ENCODE measurements at regions not wholly inside any gene's neighbourhood (a gene's known extent, or its start where the extent isn't known, plus 50 kb on each side); places are given as distances from the start of the nearest gene placed in this dataset.
"Not testable (repeated sequence)": the region's sequence is repeated elsewhere in the genome, so short reads cannot be mapped to it uniquely, and the experiment has no call there.

GRCh38 chr12:84480803-84481202, 431.8 kb downstream of the SLC6A15 start:
- no peak for DNase-seq

DNA sequence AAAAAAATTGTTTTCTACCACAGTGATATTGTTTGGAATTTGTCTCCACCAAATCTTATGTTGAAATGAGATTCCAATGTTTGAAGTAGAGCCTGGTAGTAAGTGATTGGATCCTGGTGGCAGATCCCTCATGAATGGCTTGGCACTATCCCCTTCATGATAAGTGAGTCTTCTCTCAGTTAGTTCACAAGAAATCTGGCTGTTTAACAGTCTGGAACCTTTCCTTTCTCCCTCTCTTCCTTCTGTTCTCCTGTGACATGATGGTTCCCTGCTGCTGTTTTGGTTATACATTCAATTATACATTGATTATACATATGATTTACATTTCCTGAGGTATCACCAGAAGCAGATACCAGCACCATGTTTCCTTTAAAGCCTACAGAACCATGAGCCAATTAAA, 442.2 kb downstream of the SLC6A15 start:
- no peak for DNase-seq

- DNase-seq, result no peak
Measured at GRCh38 chr12:84464616-84465015, 448.0 kb downstream of the SLC6A15 start.

- no peak for DNase-seq
Measured at GRCh38 chr12:84463741-84464495, 448.7 kb downstream of the SLC6A15 start.

DNA sequence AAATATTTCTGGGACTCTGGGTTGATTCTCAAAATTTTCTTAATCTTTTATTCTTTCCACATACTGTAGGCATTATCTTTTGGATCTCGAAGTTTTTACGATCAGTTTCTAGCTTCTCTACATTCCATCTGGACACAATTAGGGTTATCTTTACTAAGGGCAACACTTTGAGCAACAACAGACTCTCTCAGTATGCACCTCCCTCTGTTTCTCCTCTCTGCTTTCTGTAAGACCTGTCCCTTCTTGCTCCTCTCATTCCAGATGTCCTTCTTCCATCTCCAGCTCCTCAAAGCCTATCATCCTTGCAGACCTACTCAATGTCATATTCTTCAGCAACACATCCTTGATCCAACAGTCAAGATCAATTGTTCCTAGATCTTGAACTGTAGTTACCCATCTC, 457.0 kb downstream of the SLC6A15 start:
- DNase-seq, result no peak

- not testable (repeated sequence) for DNase-seq
Measured at GRCh38 chr12:84446478-84446877, 466.1 kb downstream of the SLC6A15 start.

- no peak for DNase-seq
Measured at GRCh38 chr12:84436134-84436533, 476.5 kb downstream of the SLC6A15 start.

- DNase-seq, result no peak
Measured at GRCh38 chr12:84435682-84436081, 476.9 kb downstream of the SLC6A15 start.

DNA sequence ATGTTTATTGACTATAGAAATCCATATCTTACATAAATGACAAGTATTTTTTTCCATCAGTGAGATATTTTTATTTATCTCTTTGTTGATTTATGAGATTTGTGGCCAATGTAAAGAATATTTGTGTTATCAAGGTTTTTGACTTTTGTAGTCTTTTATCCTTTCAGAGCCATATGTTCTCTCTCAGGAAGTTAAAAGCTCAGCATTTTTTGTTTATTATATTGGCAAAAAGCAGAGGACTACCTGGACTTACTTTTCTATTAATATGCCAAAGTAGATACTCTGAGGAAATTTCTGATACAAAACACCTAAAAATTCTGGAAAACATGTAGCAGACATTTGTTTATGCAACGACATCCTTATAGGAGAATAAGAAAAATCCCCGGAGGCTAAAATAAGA, 490.3 kb downstream of the SLC6A15 start:
- DNase-seq, result no peak

- no peak for DNase-seq
Measured at GRCh38 chr12:84421103-84421502, 491.5 kb downstream of the SLC6A15 start.

DNA sequence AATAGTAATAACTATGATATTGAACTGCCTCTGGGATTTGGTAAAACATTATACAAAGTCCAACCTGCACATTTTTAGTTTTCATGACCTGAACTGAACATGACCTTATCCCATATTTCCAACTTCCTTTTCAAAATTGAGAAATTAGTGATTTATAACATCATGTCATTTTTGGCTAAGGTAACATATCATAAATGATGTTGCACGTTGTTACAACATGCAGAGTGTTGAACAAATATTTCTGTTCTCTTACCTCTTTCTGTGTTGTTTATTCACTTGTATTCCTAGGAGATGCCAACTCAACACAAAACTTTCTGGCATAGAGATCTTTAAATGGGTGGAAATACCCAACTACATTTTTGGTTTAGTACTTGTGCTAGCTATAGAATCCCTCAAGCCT, 496.0 kb downstream of the SLC6A15 start:
- DNase-seq, result no peak

GRCh38 chr12:84415946-84416345, 496.7 kb downstream of the SLC6A15 start:
- no peak for DNase-seq

DNA sequence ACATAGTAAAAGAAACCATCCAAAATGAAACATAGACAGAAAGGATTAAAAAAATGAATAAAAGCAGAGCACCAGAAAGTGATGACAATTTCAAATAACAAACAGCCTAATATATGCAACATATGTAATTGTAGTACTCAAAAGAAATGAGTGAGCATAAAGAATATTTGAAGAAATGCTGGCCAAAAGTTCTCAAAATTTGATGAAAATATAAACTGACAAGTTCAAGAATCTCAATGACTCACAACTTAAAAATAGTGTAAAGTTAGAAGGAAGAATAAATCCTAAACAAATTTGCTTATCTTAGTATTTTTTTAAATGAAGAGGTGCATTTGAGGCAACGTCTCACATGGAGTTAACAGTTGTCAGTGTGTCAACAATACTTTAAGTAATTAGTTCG, 498.9 kb downstream of the SLC6A15 start:
- DNase-seq, result no peak

DNA sequence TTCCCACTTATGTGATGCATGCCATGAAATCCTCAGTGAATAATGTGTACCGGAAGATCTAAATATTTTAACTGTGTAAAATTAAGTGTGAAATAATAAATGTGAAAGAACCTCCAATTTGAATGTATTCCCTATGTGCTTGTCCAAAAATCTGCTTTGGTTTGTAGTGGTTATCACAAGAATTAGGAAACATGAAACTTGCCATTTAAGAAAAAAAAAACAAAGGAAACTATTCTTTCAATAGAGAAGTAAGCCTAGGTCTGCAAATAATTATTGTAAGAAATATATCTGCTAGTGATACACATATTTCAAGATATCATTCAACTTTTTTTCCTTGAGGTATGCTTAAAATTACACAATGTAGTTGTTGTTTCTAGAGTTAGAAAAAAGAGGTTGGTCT, 500.4 kb downstream of the SLC6A15 start:
- no peak for DNase-seq

- no peak for DNase-seq
Measured at GRCh38 chr12:84411031-84411430, 501.6 kb downstream of the SLC6A15 start.

DNA sequence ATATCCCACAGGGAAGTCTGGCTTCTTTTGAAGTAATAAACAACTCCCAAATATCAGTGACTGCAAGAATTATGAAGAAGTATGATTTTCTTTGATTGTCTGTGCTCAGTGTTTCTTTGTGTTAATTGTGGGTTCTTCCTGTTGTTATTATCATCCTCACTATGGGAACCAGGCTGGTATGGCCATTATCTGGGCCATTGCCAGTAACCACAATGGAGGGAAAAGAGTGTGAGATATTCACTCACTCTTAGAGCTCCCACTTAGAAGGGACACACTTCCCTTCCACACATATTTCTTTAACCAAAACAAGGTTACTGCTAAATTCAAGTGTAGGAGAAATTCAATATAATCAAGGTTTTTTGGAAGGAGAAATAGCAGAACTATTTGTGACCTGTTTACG, 503.7 kb downstream of the SLC6A15 start:
- no peak for DNase-seq

GRCh38 chr12:84406720-84407119, 505.9 kb downstream of the SLC6A15 start:
- not testable (repeated sequence) for DNase-seq

DNA sequence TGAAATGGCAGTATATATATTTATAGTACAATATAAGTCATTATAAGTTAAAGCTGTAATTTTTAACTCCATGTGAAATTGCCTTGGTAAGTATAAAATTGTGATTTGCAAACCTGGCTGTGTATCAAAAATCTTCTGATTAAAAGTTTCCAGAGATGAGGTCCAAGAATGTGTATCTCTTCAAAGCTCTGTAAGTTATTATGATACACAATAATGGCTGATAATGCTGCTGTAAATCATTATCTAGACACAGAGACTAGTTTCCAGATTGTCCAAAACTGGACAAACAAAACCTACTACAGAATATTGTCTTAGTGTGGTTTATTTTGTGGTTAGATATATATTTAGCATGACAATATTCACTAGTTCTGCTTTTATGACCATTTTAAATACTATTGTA, 514.8 kb downstream of the SLC6A15 start:
- DNase-seq, result no peak

DNA sequence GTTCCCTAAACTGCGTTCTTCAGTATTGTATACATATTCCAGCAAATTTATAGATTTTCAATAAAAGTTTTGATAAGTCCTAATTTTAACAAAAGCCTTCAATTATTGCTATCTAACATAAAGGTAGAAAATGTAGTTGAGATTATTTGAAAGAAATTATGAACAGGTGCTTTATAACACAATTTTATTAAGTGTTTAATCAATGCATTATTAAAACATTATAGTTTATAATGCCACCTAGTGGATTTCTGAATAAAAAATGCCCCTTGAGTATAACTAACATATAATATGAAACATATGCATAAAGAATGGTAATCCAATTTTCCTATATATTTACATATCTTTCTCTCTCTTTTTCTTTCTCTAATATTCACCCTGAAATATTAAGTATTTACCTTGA, 515.3 kb downstream of the SLC6A15 start:
- DNase-seq, result no peak

- not testable (repeated sequence) for DNase-seq
Measured at GRCh38 chr12:84391176-84391575, 521.4 kb downstream of the SLC6A15 start.

- DNase-seq, result no peak
Measured at GRCh38 chr12:84384384-84384783, 528.2 kb downstream of the SLC6A15 start.

DNA sequence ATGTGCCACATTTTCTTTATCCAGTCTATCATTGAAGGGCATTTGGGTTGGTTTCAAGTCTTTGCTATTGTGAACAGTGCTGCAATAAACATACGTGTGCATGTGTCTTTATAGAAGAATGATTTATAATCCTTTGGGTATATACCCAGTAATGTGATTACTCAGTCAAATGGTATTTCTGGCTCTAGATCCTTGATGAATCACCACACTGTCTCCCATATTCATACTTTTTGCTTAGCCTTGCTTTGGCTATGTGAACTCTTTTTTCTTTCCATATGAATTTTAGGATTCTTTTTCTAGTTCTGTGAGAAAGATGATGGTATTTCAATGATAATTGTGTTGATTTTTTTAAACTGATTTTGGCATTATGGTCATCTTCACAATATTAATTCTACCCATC, 530.1 kb downstream of the SLC6A15 start:
- not testable (repeated sequence) for DNase-seq

GRCh38 chr12:84376320-84376719, 536.3 kb downstream of the SLC6A15 start:
- DNase-seq, result no peak

GRCh38 chr12:84375449-84376170, 537.0 kb downstream of the SLC6A15 start:
- no peak for DNase-seq

DNA sequence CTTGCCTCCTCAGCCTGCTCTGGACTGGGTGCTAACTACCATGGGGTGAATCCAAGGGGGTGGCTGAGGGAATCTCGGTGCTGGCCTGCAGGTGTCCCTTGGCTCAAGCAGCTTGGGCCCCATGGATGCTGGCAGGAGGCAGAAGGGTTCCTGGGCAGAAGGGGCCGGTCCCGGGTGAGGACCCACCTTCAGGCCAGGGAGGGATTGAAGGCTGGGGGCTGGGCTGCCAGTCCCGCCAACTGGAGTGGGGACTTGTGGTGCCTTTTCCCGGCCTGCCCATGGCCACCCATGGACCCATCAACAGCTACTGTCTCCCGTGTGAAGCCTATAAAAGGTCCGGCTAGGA, 550.1 kb downstream of the SLC6A15 start:
- DNase-seq, result no peak

Measured in activated CD4-positive, alpha-beta T cell treated with anti-CD3 and anti-CD28 coated beads for 4 hours (primary cell).